Panc1 (cell line): ENCODE measurements at regions not wholly inside any gene's neighbourhood (a gene's known extent, or its start where the extent isn't known, plus 50 kb on each side); places are given as distances from the start of the nearest gene placed in this dataset.

Experiments used
- ATAC-seq: fragments of 200-7000 bp; cut with Tn5 transposase; 2 replicates; pipeline ENCODE4 v1.9.1; 2020; ENCODE audit warnings: mild to moderate bottlenecking, moderate library complexity
- BruUV-seq: library from RNA; stranded (reverse); fragments of 400-500 nt; replicated peaks from 2 replicates; lab custom pipeline; 2021; lab: Mats Ljungman, UMichigan
- CTCF ChIA-PET: fragments of 300-600 bp; sonication (Branson Sonifier 250); formaldehyde crosslinking; loops from one replicate; lab custom pipeline; 2022; ENCODE audit warnings: antibody characterized with exemption; lab: Charles Lee
- POLR2A ChIA-PET: fragments of 300-600 bp; sonication (Branson Sonifier 250); formaldehyde crosslinking; loops from one replicate; lab custom pipeline; 2022; ENCODE audit warnings: antibody characterized with exemption; lab: Charles Lee
- DNase-seq: peaks from one replicate; pipeline ENCODE4 v3.0.0-alpha.2; 2010; ENCODE audit warnings: low read depth, low spot score
- H3K27ac ChIP-seq: 2 replicates; pipeline ENCODE4 v1.5.1; 2011; ENCODE audit warnings: mild to moderate bottlenecking, low read length, inconsistent platforms
- H3K27me3 ChIP-seq: fragments of 200-500 bp; sonication (Bioruptor generic); 2 replicates; pipeline ENCODE4 v1.6.0; 2014; ENCODE audit warnings: low read length, inconsistent platforms; ENCODE audit not compliant: control insufficient read depth, insufficient read depth
- H3K36me3 ChIP-seq: fragments of 200-500 bp; sonication (Bioruptor generic); 2 replicates; pipeline ENCODE4 v1.5.1; 2014; ENCODE audit warnings: inconsistent platforms, mild to moderate bottlenecking, low read length, moderate library complexity; ENCODE audit not compliant: control insufficient read depth, insufficient read depth
- H3K4me1 ChIP-seq: 2 replicates; pipeline ENCODE4 v1.5.1; 2011; ENCODE audit warnings: inconsistent platforms, mild to moderate bottlenecking, low read length, moderate library complexity; ENCODE audit not compliant: control insufficient read depth, insufficient read depth
- H3K4me3 ChIP-seq, 2 experiments: 2 replicates each; pipeline ENCODE4 v1.5.1; 2011 to 2012; ENCODE audit warnings: low read depth in 2 of 2, low read length in 2 of 2, mild to moderate bottlenecking in 2 of 2, inconsistent platforms in 1 of 2, moderate library complexity in 1 of 2
- H3K9me3 ChIP-seq: fragments of 200-500 bp; sonication (Bioruptor generic); 2 replicates; pipeline ENCODE4 v1.5.1; 2014; ENCODE audit warnings: low read depth, mild to moderate bottlenecking, inconsistent platforms, low read length, moderate library complexity; ENCODE audit not compliant: control insufficient read depth, insufficient read depth
- CTCF ChIP-seq: fragments of 450-650 bp; IDR thresholded peaks from 2 replicates; pipeline ENCODE4 v1.5.1; 2017; ENCODE audit warnings: mild to moderate bottlenecking
- POLR2AphosphoS5 ChIP-seq: IDR thresholded peaks from 2 replicates; pipeline ENCODE4 v1.6.1; 2012; ENCODE audit warnings: mild to moderate bottlenecking, low read depth, low read length, moderate library complexity
- REST ChIP-seq, 2 experiments: IDR thresholded peaks; 2 replicates each; pipeline ENCODE4 v1.6.1; 2011 to 2012; ENCODE audit warnings: low read depth in 2 of 2, control low read depth in 1 of 2, low read length in 1 of 2, mild to moderate bottlenecking in 1 of 2, moderate library complexity in 1 of 2; ENCODE audit not compliant: insufficient read depth in 1 of 2
- SIN3A ChIP-seq: IDR thresholded peaks from 2 replicates; pipeline ENCODE4 v1.6.1; 2012; ENCODE audit warnings: low read depth, mild to moderate bottlenecking, low read length, moderate library complexity, borderline replicate concordance; ENCODE audit not compliant: insufficient read depth
- TCF7L2 ChIP-seq: IDR thresholded peaks from 2 replicates; pipeline ENCODE4 v1.6.1; 2011; ENCODE audit warnings: mild to moderate bottlenecking, low read depth, low read length, inconsistent platforms
- in situ Hi-C: cut with HindIII; loops from 2 replicates; pipeline ENCODE4 v1.10.0; 2016; ENCODE audit warnings: low sequenced_read_pairs, low pct_unique_long_range_greater_than_20kb
- intact Hi-C: fragments of 100-400 bp; cut with micrococcal nuclease; formaldehyde crosslinking; loops from one replicate; pipeline ENCODE4 v1.10.0; 2022; ENCODE audit not compliant: unreplicated experiment

GRCh38 chr14:36455241-36455627, 64.8 kb downstream of the NKX2-1 start:
- H3K4me1 ChIP-seq, result no peaks in the 10 kb centered on the region
- POLR2A ChIA-PET, result no interaction called here
- no peak overlapping the region for H3K27ac ChIP-seq
- ATAC-seq (no peak), DNase-seq (no peak)
- TF ChIP-seq REST (IDR thresholded peaks at IDR 0.05; ENCODE audit: insufficient read depth in 1 of 2, low read depth in 2 of 2, low read length in 1 of 2) (no peak), POLR2AphosphoS5 (no peak), CTCF (no peak), TCF7L2 (no peak), SIN3A (no peak)
- no TSS peak for BruUV-seq
- intact Hi-C loops, result no loop called here
- no peaks in the 10 kb centered on the region for H3K36me3 ChIP-seq
- no peak overlapping the region for H3K4me3 ChIP-seq
- CTCF ChIA-PET, result no interaction called here
- H3K27me3 ChIP-seq, result no peaks in the 10 kb centered on the region
- H3K9me3 ChIP-seq, result no peaks in the 10 kb centered on the region
- in situ Hi-C loops, result no loop called here

- DNase-seq, result no peak
- no peaks in the 10 kb centered on the region for H3K9me3 ChIP-seq
- no TSS peak for BruUV-seq
- POLR2A ChIA-PET, result no interaction called here
- H3K4me1 ChIP-seq, result no peaks in the 10 kb centered on the region
- H3K27me3 ChIP-seq, result no peaks in the 10 kb centered on the region
- no peak overlapping the region for H3K27ac ChIP-seq
- intact Hi-C loops, result no loop called here
- no peaks in the 10 kb centered on the region for H3K36me3 ChIP-seq
- in situ Hi-C loops, result no loop called here
- CTCF ChIA-PET, result no interaction called here
- TF ChIP-seq TCF7L2 (no peak), SIN3A (no peak), REST (IDR thresholded peaks at IDR 0.05; ENCODE audit: insufficient read depth in 1 of 2, low read depth in 2 of 2, low read length in 1 of 2) (no peak), POLR2AphosphoS5 (no peak)
- H3K4me3 ChIP-seq, result no peak overlapping the region
- no peak for ATAC-seq
Observed at GRCh38 chr14:36454599-36455240, 65.3 kb downstream of the NKX2-1 start.
